Adrenal gland (tissue), 9 donors: ENCODE measurements at regions not wholly inside any gene's neighbourhood (a gene's known extent, or its start where the extent isn't known, plus 50 kb on each side); places are given as distances from the start of the nearest gene placed in this dataset.

Experiments
- DNase-seq, 7 donors: peaks; one replicate each; pipeline ENCODE4 v3.0.0-alpha.2; 2019 to 2020
- H3K27ac ChIP-seq, 5 donors: fragments of 200-600 bp; sonication (generic) in 4 of 5; 1 replicate in 3 of 5; 2 replicates in 2 of 5; pipeline versions ENCODE4 v1.5.1 to v1.8.0; 2016 to 2020; ENCODE audit warnings: mild to moderate bottlenecking in 1 of 5
- H3K27me3 ChIP-seq: fragments of 200-600 bp; 2 replicates; pipeline ENCODE4 v1.8.0; 2021
- H3K36me3 ChIP-seq, 2 donors: fragments of 200-600 bp; replicated peaks in 1 of 2; 1 replicate in 1 of 2; 2 replicates in 1 of 2; pipeline versions ENCODE4 v1.5.1 to v1.8.0; 2018 to 2022
- H3K4me1 ChIP-seq, 2 donors: fragments of 200-600 bp; replicated peaks in 1 of 2; 1 replicate in 1 of 2; 2 replicates in 1 of 2; pipeline versions ENCODE4 v1.5.1 to v1.8.0; 2018 to 2021
- H3K4me3 ChIP-seq, 4 donors: fragments of 200-600 bp; sonication (generic) in 3 of 4; one replicate each; pipeline ENCODE4 v1.5.1; 2016 to 2018
- H3K9me3 ChIP-seq, 3 donors: fragments of 200-600 bp; sonication (generic) in 1 of 3; replicated peaks in 1 of 3; 1 replicate in 2 of 3; 2 replicates in 1 of 3; pipeline versions ENCODE4 v1.5.1 to v1.8.0; 2016 to 2021
- POLR2A ChIP-seq, 2 donors: fragments of 450-650 bp; IDR thresholded peaks; one replicate each; pipeline ENCODE4 v1.6.1; 2017; ENCODE audit warnings: antibody characterized with exemption in 2 of 2, mild to moderate bottlenecking in 2 of 2, moderate library complexity in 1 of 2
- WGBS, 4 donors: extraction: QIAGEN DNeasy Blood & Tissue Kit in 2 of 4; methylation state at CpG; one replicate each; pipeline versions ENCODE4 v1.1.5 to v1.1.7; 2013 to 2017; 5-methylcytosine and 5-hydroxymethylcytosine counted together
- intact Hi-C, 2 donors: fragments of 100-400 bp; cut with DNase I; formaldehyde crosslinking; loops; one replicate each; pipeline versions ENCODE4 v1.14.1 to v1.15.0; 2022 to 2023
- TF ChIP-seq, protein P1 (sequence below), 6 experiments: fragments of 450-650 bp in 4 of 6; fragments of 200-600 bp in 2 of 6; sonication (generic) in 1 of 6; IDR thresholded peaks; 1 replicate in 5 of 6; 2 replicates in 1 of 6; pipeline versions ENCODE4 v1.5.1 to v1.8.0; 2016 to 2021; ENCODE audit warnings: antibody characterized with exemption in 6 of 6, mild to moderate bottlenecking in 2 of 6, moderate library complexity in 1 of 6
- donor health status: healthy with polysubstance abuse.
- donor health status: Bipolar disorder and iron deficiency.
- donor health status: DM: yes; HTN: yes; CAD: no.
- donor health status: DM: no; HTN: no; CAD: no.
- donor health status: DM: no; HTN: no; CAD: no.

DNA sequence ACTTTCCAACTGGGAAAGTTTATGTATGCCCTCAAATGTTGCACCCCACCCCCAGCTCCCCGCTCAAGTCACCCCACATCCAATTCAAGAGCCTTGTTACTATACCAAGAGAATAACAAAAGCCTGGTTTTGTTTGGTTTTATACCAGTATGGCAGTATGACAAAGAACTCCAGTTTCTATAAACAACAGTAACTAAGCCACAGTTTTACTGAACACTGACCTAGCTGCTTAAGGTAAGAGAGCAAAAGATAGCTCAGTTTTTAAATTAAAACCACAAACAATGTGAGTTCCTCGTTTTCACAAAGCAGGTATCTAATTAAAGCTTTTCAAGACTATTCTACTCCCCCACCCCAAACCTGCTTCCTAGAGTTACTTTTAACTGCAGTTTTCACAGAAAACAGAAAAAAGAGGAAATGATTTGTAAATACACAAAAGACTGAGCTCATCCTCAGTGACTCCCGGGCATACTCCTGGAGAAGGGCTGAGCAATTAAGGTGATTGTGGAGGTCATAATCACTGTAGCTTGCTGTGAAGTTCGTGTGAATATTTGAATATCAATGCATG is 59.3 kb upstream of the LHX8 start:
- intact Hi-C loops = no loop called here
- no peak overlapping the region for H3K4me3 ChIP-seq
- no peaks in the 10 kb centered on the region for H3K36me3 ChIP-seq
- TF ChIP-seq, protein P1, sequence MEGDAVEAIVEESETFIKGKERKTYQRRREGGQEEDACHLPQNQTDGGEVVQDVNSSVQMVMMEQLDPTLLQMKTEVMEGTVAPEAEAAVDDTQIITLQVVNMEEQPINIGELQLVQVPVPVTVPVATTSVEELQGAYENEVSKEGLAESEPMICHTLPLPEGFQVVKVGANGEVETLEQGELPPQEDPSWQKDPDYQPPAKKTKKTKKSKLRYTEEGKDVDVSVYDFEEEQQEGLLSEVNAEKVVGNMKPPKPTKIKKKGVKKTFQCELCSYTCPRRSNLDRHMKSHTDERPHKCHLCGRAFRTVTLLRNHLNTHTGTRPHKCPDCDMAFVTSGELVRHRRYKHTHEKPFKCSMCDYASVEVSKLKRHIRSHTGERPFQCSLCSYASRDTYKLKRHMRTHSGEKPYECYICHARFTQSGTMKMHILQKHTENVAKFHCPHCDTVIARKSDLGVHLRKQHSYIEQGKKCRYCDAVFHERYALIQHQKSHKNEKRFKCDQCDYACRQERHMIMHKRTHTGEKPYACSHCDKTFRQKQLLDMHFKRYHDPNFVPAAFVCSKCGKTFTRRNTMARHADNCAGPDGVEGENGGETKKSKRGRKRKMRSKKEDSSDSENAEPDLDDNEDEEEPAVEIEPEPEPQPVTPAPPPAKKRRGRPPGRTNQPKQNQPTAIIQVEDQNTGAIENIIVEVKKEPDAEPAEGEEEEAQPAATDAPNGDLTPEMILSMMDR (IDR thresholded peaks at IDR 0.05) = no peak
- TF ChIP-seq POLR2A (IDR thresholded peaks at IDR 0.05) = no peak
- DNase-seq = no peak
- WGBS, 4 donors = 12 to 17% (median 15%) methylated on average over 4 of the region's 4 CpGs
- H3K4me1 ChIP-seq = no peaks in the 10 kb centered on the region
- no peaks in the 10 kb centered on the region for H3K27me3 ChIP-seq
- H3K27ac ChIP-seq = no peak overlapping the region
- H3K9me3 ChIP-seq = no peaks in the 10 kb centered on the region

DNA sequence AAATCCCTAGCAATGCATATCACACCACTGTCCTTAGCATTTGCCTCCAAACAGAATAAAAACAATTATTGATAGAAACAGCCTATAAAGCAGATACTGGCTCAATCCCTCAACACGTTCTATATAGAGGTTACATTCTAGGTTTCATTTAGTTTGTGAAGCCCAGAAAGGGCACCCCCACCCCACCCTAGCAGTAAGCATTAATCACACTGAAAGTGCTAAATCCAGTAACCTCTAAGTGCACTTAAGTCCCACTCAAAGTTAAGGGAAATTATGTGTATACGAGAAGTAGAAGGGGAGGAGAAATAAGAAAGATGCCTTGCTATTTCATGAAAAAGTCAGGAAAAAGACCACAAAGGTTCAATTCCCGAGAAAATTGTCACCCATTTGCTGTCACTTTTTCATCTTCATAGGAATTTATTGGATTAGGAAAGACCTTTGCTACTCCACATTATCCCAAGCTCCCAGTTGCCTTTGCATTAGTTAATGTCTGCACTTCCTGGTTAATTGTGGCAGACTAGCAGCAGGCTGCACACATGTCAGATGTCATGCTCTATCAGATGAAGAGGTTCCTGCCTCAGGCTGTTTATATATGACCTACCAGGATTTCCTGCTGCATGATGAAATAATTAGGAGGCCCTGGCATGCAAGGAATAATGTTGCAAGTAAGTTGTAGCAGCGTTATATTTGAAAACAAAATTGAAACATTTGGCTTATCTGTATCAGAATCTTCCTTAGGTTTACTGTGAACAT is 54.5 kb upstream of the LHX8 start:
- H3K4me3 ChIP-seq = no peak overlapping the region
- H3K36me3 ChIP-seq = no peaks in the 10 kb centered on the region
- no peaks in the 10 kb centered on the region for H3K9me3 ChIP-seq
- WGBS, 4 donors = 29 to 36% (median 32%) methylated on average over 4 of the region's 4 CpGs
- H3K4me1 ChIP-seq = no peaks in the 10 kb centered on the region
- TF ChIP-seq, protein P1 (IDR thresholded peaks at IDR 0.05) = no peak
- no peak for TF ChIP-seq POLR2A (IDR thresholded peaks at IDR 0.05)
- no peak overlapping the region for H3K27ac ChIP-seq
- DNase-seq = no peak
- no peaks in the 10 kb centered on the region for H3K27me3 ChIP-seq
- intact Hi-C loops = no loop called here

DNA sequence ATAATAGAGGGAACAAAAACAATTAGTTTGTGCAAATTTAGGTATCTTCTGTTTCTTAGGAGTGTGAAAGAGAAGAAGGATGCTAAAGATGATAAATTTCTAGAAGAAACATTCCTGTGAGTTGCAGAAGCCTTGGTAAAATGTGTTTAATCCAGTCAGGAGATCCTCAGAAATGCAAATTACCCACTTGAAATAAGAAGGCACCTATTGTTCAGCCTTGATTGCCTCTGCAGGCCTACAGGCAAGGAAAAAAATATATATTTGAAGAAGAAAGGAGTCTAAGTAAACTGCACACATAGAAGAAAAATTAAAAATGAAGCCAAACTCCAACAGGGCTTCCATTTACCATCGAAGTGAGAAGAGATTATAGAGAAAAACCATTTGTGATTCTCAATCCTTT is 51.0 kb upstream of the LHX8 start:
- no peak overlapping the region for H3K27ac ChIP-seq
- DNase-seq = no peak
- 22 to 30% (median 27%) methylated on average over 1 of the region's 1 CpG for WGBS, 4 donors
- no peak overlapping the region for H3K4me3 ChIP-seq
- H3K27me3 ChIP-seq = no peaks in the 10 kb centered on the region
- H3K4me1 ChIP-seq = no peaks in the 10 kb centered on the region
- no peaks in the 10 kb centered on the region for H3K36me3 ChIP-seq
- H3K9me3 ChIP-seq = no peaks in the 10 kb centered on the region
- TF ChIP-seq, protein P1 (IDR thresholded peaks at IDR 0.05) = no peak
- intact Hi-C loops = no loop called here

DNA sequence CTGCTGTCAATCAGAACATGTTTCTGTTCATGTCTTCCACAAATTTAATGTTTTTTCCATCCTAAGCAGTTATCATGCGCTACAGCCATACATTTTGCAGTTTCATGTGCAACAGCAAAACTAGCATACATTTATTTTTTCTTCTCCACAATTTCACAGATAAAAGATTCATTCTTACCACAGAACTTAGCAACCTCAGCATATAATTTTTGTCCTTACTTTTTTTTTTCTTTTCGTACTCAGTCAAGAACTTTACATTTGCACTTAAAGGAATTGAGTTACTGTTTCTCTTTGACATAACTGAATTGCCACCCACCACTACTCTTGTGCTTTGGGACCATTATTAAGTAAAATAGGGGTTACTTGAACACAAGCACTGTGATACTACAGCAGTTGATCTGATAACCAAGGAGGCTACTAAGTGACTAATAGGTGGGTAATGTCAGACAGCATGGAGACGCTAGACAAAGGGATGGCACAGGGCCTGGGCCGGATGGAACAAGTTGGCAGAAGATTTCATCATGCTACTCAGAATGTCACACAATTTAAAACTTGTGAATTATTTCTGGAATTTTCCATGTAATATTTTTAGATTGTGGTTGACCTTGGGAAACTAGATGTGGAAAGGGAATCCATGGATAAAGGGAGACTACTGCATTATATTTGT is 50.2 kb upstream of the LHX8 start:
- TF ChIP-seq, protein P1 (IDR thresholded peaks at IDR 0.05) = no peak
- no peak for TF ChIP-seq POLR2A (IDR thresholded peaks at IDR 0.05)
- WGBS, 4 donors = 47 to 58% (median 53%) methylated on average over 4 of the region's 4 CpGs
- intact Hi-C loops = no loop called here
- Histone ChIP-seq H3K4me3 (no peak overlapping the region), H3K4me1 (no peaks in the 10 kb centered on the region), H3K27me3 (no peaks in the 10 kb centered on the region), H3K36me3 (no peaks in the 10 kb centered on the region), H3K27ac (no peak overlapping the region), H3K9me3 (no peaks in the 10 kb centered on the region)
- no peak for DNase-seq
